HUES48 (cell line): ENCODE measurements at regions not wholly inside any gene's neighbourhood (a gene's known extent, or its start where the extent isn't known, plus 50 kb on each side); places are given as distances from the start of the nearest gene placed in this dataset.
A peak's percentile ranks its signal among the peaks of the same experiment; 100 is the strongest.
"Not testable (repeated sequence)": the region's sequence is repeated elsewhere in the genome, so short reads cannot be mapped to it uniquely, and the experiment has no call there.

Experiments
- H3K27ac ChIP-seq: one replicate; pipeline ENCODE4 v1.7.0; 2013; ENCODE audit warnings: low read depth, low read length, inconsistent platforms
- H3K27me3 ChIP-seq: 2 replicates; pipeline ENCODE4 v1.6.1; 2013; ENCODE audit warnings: mild to moderate bottlenecking, low read length; ENCODE audit not compliant: control insufficient read depth, insufficient read depth
- H3K36me3 ChIP-seq: 2 replicates; pipeline ENCODE4 v1.6.1; 2013; ENCODE audit warnings: low read length; ENCODE audit not compliant: control insufficient read depth, insufficient read depth
- H3K4me1 ChIP-seq: 2 replicates; pipeline ENCODE4 v1.6.1; 2013; ENCODE audit warnings: mild to moderate bottlenecking, low read length; ENCODE audit not compliant: control insufficient read depth, insufficient read depth
- H3K4me3 ChIP-seq: 2 replicates; pipeline ENCODE4 v1.5.1; 2013; ENCODE audit warnings: mild to moderate bottlenecking, low read depth, low read length
- H3K9ac ChIP-seq: 2 replicates; pipeline ENCODE4 v1.6.1; 2013; ENCODE audit warnings: mild to moderate bottlenecking, low read depth, low read length, moderate library complexity
- H3K9me3 ChIP-seq: 2 replicates; pipeline ENCODE4 v1.6.1; 2013; ENCODE audit warnings: low read length; ENCODE audit not compliant: control insufficient read depth, insufficient read depth

GRCh38 chr5:12910641-12911040 lies 1006.4 kb upstream of the CTNND2 start:
- Histone ChIP-seq H3K4me1 (no peaks in the 10 kb centered on the region), H3K36me3 (no peaks in the 10 kb centered on the region), H3K27ac (no peak overlapping the region), H3K4me3 (no peak overlapping the region), H3K9ac (no peak overlapping the region), H3K27me3 (no peaks in the 10 kb centered on the region), H3K9me3 (no peaks in the 10 kb centered on the region)

- Histone ChIP-seq H3K36me3 (no peaks in the 10 kb centered on the region), H3K27ac (no peak overlapping the region), H3K4me3 (no peak overlapping the region), H3K9me3 (no peaks in the 10 kb centered on the region), H3K4me1 (no peaks in the 10 kb centered on the region), H3K9ac (no peak overlapping the region), H3K27me3 (no peaks in the 10 kb centered on the region)
Observed at GRCh38 chr5:12902611-12903010, 998.4 kb upstream of the CTNND2 start.

- Histone ChIP-seq H3K27me3 (no peaks in the 10 kb centered on the region), H3K9me3 (no peaks in the 10 kb centered on the region), H3K36me3 (no peaks in the 10 kb centered on the region), H3K27ac (no peak overlapping the region), H3K4me3 (no peak overlapping the region), H3K4me1 (no peaks in the 10 kb centered on the region), H3K9ac (no peak overlapping the region)
Observed at GRCh38 chr5:12901696-12902095, 997.5 kb upstream of the CTNND2 start.

GRCh38 chr5:12896086-12896485 lies 991.8 kb upstream of the CTNND2 start:
- Histone ChIP-seq H3K4me1 (no peaks in the 10 kb centered on the region), H3K27ac (no peak overlapping the region), H3K27me3 (no peaks in the 10 kb centered on the region), H3K9ac (no peak overlapping the region), H3K36me3 (no peaks in the 10 kb centered on the region), H3K9me3 (no peaks in the 10 kb centered on the region), H3K4me3 (no peak overlapping the region)

GRCh38 chr5:12885018-12885417 lies 980.8 kb upstream of the CTNND2 start:
- Histone ChIP-seq H3K4me1 (no peaks in the 10 kb centered on the region), H3K27ac (no peak overlapping the region), H3K27me3 (no peaks in the 10 kb centered on the region), H3K9me3 (no peaks in the 10 kb centered on the region), H3K9ac (no peak overlapping the region), H3K36me3 (no peaks in the 10 kb centered on the region), H3K4me3 (no peak overlapping the region)

GRCh38 chr5:12883395-12883794 lies 979.1 kb upstream of the CTNND2 start:
- Histone ChIP-seq H3K27ac (no peak overlapping the region), H3K4me1 (no peaks in the 10 kb centered on the region), H3K4me3 (no peak overlapping the region), H3K27me3 (no peaks in the 10 kb centered on the region), H3K9ac (no peak overlapping the region), H3K9me3 (no peaks in the 10 kb centered on the region), H3K36me3 (no peaks in the 10 kb centered on the region)

- Histone ChIP-seq H3K27ac (no peak overlapping the region), H3K27me3 (no peaks in the 10 kb centered on the region), H3K9ac (no peak overlapping the region), H3K9me3 (peaks cover 7% of the 10 kb centered on the region; the same call in 1 of the 2 replicates), H3K36me3 (no peaks in the 10 kb centered on the region), H3K4me3 (no peak overlapping the region), H3K4me1 (no peaks in the 10 kb centered on the region)
Observed at GRCh38 chr5:12876541-12877298, 972.5 kb upstream of the CTNND2 start.

- no peaks in the 10 kb centered on the region for H3K36me3 ChIP-seq
- no peak overlapping the region for H3K9ac ChIP-seq
- no peak overlapping the region for H3K4me3 ChIP-seq
- no peaks in the 10 kb centered on the region for H3K27me3 ChIP-seq
- H3K9me3 ChIP-seq: peaks cover 7% of the 10 kb centered on the region; the same call in 1 of the 2 replicates
- peaks cover 2% of the 10 kb centered on the region; the same call in 1 of the 2 replicates for H3K4me1 ChIP-seq
- no peak overlapping the region for H3K27ac ChIP-seq
Observed at GRCh38 chr5:12870872-12871539, 966.8 kb upstream of the CTNND2 start.

GRCh38 chr5:12865529-12865928 lies 961.3 kb upstream of the CTNND2 start:
- peak overlapping the region; percentile 16; the same call in 1 of the 2 replicates for H3K4me3 ChIP-seq
- H3K9me3 ChIP-seq: no peaks in the 10 kb centered on the region
- no peaks in the 10 kb centered on the region for H3K36me3 ChIP-seq
- H3K27me3 ChIP-seq: no peaks in the 10 kb centered on the region
- peak overlapping the region; percentile 43 for H3K27ac ChIP-seq
- no peak overlapping the region for H3K9ac ChIP-seq
- peaks cover 18% of the 10 kb centered on the region for H3K4me1 ChIP-seq

GRCh38 chr5:12861886-12862654 lies 957.8 kb upstream of the CTNND2 start:
- H3K4me1 ChIP-seq: peaks cover 20% of the 10 kb centered on the region
- no peak overlapping the region for H3K4me3 ChIP-seq
- H3K27me3 ChIP-seq: no peaks in the 10 kb centered on the region
- H3K36me3 ChIP-seq: no peaks in the 10 kb centered on the region
- H3K9ac ChIP-seq: no peak overlapping the region
- H3K27ac ChIP-seq: no peak overlapping the region
- no peaks in the 10 kb centered on the region for H3K9me3 ChIP-seq

- H3K9me3 ChIP-seq, H3K9ac ChIP-seq, H3K27me3 ChIP-seq, H3K27ac ChIP-seq, H3K4me3 ChIP-seq, H3K36me3 ChIP-seq: not testable (repeated sequence)
- H3K4me1 ChIP-seq: peaks cover 14% of the 10 kb centered on the region
Observed at GRCh38 chr5:12856105-12856504, 951.9 kb upstream of the CTNND2 start.
